ENCODE measurements at regions not wholly inside any gene's neighbourhood (a gene's known extent, or its start where the extent isn't known, plus 50 kb on each side); places are given as distances from the start of the nearest gene placed in this dataset.

GRCh38 chr20:48266571-48266970 is 481.3 kb upstream of the SULF2 start:
- Mint-ChIP-seq H3K9me3 (no peaks in the 10 kb centered on the region), H3K36me3 (ENCODE audit: low read depth) (no peaks in the 10 kb centered on the region), H3K4me1 (ENCODE audit: low read depth) (no peaks in the 10 kb centered on the region), H3K27me3 (ENCODE audit: low read depth) (no peaks in the 10 kb centered on the region), H3K4me3 (no peak overlapping the region), H3K27ac (no peak overlapping the region)

DNA sequence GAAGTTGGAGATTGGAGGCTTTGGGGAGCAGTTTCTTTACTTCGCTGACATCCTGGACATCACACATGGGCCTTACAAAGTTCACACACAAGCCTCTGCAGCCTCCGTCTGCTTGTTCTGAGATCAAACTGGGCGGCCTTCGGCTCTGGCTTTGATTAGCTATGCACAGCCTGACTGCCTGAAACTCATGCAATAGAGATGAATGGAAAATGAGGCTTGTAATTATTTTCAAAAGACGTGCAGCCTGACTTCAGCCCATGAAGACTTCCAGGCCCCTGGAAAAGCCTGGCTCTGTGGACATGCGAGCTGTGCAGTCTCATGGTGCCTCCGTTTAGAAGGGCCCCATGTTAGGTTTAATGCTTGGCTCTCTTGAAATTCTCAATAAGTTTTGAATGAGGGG is 480.5 kb upstream of the SULF2 start:
- Mint-ChIP-seq H3K27ac (no peak overlapping the region), H3K9me3 (no peaks in the 10 kb centered on the region)

DNA sequence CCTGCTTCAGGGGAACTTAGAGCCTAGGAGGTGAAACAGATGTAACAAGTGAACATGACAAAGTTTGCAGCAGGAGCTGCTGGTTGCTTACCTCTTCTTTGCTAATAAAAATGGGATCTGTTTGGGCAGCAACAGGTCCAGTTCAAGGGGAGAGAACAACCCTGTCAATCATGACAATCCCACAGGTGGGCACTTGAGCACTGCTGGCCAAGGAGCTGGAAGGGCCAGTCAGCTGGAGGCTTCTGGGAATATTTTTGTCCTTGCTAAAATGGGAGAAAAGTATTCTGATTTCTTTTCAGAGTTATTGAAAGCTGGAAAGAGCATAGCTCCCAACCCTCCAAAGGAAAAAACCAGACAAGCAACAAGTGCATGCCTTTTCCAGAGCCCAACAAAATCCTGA is 477.7 kb upstream of the SULF2 start:
- H3K4me1 Mint-ChIP-seq (ENCODE audit: low read depth): no peaks in the 10 kb centered on the region
- no peaks in the 10 kb centered on the region for H3K36me3 Mint-ChIP-seq (ENCODE audit: low read depth)
- H3K4me3 Mint-ChIP-seq: no peak overlapping the region
- no peaks in the 10 kb centered on the region for H3K27me3 Mint-ChIP-seq (ENCODE audit: low read depth)
- no peaks in the 10 kb centered on the region for H3K9me3 Mint-ChIP-seq
- H3K27ac Mint-ChIP-seq: no peak overlapping the region

More for the DNA sequence above, 480.5 kb upstream of the SULF2 start:
- Mint-ChIP-seq H3K36me3 (ENCODE audit: low read depth) (no peaks in the 10 kb centered on the region), H3K27me3 (ENCODE audit: low read depth) (no peaks in the 10 kb centered on the region), H3K4me3 (no peak overlapping the region), H3K4me1 (ENCODE audit: low read depth) (no peaks in the 10 kb centered on the region)

DNA sequence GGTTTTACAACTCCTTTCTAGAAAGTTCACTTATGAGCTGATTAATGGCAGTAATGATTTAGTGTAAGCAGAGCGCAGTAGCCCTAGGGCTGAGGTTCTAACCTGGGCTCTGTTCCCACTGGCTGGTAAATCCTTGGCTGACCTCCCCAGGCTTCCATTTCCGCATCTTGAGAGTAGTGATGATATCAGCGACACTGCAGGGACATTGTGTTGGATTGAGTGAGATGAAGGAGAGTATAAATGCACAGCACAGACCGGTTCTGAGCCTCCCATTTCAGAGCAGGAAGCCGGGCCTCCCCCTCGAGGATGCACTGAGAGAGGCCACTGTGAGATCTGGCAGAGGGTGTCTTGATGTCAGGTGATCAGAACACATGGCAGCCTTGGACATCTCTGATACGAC is 477.2 kb upstream of the SULF2 start:
- Mint-ChIP-seq H3K4me3 (no peak overlapping the region), H3K27ac (no peak overlapping the region), H3K36me3 (ENCODE audit: low read depth) (no peaks in the 10 kb centered on the region), H3K4me1 (ENCODE audit: low read depth) (no peaks in the 10 kb centered on the region), H3K27me3 (ENCODE audit: low read depth) (no peaks in the 10 kb centered on the region), H3K9me3 (no peaks in the 10 kb centered on the region)

DNA sequence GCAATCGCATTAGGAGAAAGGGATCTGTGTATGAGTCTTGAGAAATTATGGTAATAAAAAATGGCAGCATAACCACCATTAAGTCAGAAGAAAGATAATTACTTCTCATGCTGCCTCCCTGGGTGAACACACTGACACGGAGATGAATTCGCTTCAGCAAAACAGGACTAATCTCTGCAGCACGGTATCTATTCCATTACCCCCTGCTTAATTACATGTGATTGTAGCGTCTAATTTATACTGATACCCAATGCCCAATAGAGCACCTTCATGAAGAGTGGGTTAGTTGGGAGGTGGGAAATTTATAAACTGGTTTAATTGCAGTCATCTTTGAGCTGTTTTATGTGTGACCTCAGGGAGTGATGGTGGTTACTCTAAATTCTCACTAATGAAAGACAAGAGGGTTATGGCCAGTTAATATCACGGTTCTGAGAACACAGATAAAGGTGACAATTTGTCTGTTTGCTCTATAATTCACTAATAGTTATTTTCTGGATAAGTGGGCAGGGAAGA is 476.2 kb upstream of the SULF2 start:
- Mint-ChIP-seq H3K27ac (no peak overlapping the region), H3K9me3 (no peaks in the 10 kb centered on the region), H3K27me3 (ENCODE audit: low read depth) (peaks cover 4% of the 10 kb centered on the region), H3K36me3 (ENCODE audit: low read depth) (no peaks in the 10 kb centered on the region), H3K4me1 (ENCODE audit: low read depth) (no peaks in the 10 kb centered on the region), H3K4me3 (no peak overlapping the region)

- peaks cover 12% of the 10 kb centered on the region for H3K27me3 Mint-ChIP-seq (ENCODE audit: low read depth)
- no peaks in the 10 kb centered on the region for H3K4me1 Mint-ChIP-seq (ENCODE audit: low read depth)
- H3K9me3 Mint-ChIP-seq: no peaks in the 10 kb centered on the region
- no peaks in the 10 kb centered on the region for H3K36me3 Mint-ChIP-seq (ENCODE audit: low read depth)
- no peak overlapping the region for H3K4me3 Mint-ChIP-seq
- H3K27ac Mint-ChIP-seq: no peak overlapping the region
These were observed 475.0 kb upstream of the SULF2 start for GRCh38 chr20:48260129-48260756.

DNA sequence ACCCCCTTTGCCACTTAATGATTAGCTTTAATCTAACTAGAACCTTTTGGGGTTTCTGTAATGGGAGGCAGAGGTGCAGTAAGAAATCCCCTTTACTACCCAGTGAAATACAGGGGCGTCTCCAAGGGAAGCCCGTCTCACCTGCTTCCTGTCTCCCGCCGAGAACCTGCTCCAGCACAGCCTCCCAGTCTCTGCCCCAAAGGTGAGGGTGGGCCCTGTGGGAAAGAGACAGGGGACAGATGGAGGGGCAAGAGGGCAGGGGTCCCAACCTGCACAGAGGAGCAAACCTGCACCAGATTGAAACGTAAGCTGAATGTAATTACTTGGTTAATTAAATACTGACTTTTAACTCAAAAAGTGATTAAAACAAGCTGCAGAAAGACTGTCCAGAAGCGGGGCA is 474.2 kb upstream of the SULF2 start:
- Mint-ChIP-seq H3K36me3 (ENCODE audit: low read depth) (no peaks in the 10 kb centered on the region), H3K27me3 (ENCODE audit: low read depth) (peaks cover 20% of the 10 kb centered on the region), H3K9me3 (no peaks in the 10 kb centered on the region), H3K4me1 (ENCODE audit: low read depth) (no peaks in the 10 kb centered on the region), H3K4me3 (no peak overlapping the region), H3K27ac (no peak overlapping the region)

- no peaks in the 10 kb centered on the region for H3K9me3 Mint-ChIP-seq
- H3K27ac Mint-ChIP-seq: no peak overlapping the region
- H3K4me1 Mint-ChIP-seq (ENCODE audit: low read depth): no peaks in the 10 kb centered on the region
- peaks cover 20% of the 10 kb centered on the region for H3K27me3 Mint-ChIP-seq (ENCODE audit: low read depth)
- no peak overlapping the region for H3K4me3 Mint-ChIP-seq
- H3K36me3 Mint-ChIP-seq (ENCODE audit: low read depth): no peaks in the 10 kb centered on the region
These were observed 472.6 kb upstream of the SULF2 start for GRCh38 chr20:48257833-48258232.

DNA sequence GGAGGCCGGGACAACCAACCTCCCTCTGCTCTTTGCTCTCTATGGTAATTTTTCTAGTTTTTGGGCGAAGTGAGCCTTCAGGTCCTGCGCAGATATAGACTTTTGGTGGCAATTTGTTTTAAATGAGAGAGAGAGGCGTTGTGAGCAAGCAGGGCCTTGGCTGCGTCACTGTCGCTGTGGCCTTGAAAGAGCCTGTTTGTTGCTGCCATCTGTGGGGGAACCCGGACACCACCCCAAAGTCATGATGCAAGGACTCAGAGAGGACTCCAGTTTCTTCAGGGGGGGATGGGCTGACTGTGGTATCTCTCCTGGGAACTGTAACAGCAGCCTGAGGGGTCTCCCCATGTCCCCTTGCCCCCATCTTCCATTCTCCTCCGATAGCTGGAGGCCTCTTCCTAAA is 462.7 kb upstream of the SULF2 start:
- peaks cover 6% of the 10 kb centered on the region for H3K27me3 Mint-ChIP-seq (ENCODE audit: low read depth)
- H3K4me3 Mint-ChIP-seq: no peak overlapping the region
- no peaks in the 10 kb centered on the region for H3K4me1 Mint-ChIP-seq (ENCODE audit: low read depth)
- no peaks in the 10 kb centered on the region for H3K9me3 Mint-ChIP-seq
- no peaks in the 10 kb centered on the region for H3K36me3 Mint-ChIP-seq (ENCODE audit: low read depth)
- H3K27ac Mint-ChIP-seq: no peak overlapping the region

GRCh38 chr20:48246061-48246790 is 460.9 kb upstream of the SULF2 start:
- Mint-ChIP-seq H3K27ac (no peak overlapping the region), H3K4me3 (no peak overlapping the region), H3K4me1 (ENCODE audit: low read depth) (no peaks in the 10 kb centered on the region), H3K9me3 (no peaks in the 10 kb centered on the region), H3K27me3 (ENCODE audit: low read depth) (peaks cover under 1% of the 10 kb centered on the region), H3K36me3 (ENCODE audit: low read depth) (no peaks in the 10 kb centered on the region)

DNA sequence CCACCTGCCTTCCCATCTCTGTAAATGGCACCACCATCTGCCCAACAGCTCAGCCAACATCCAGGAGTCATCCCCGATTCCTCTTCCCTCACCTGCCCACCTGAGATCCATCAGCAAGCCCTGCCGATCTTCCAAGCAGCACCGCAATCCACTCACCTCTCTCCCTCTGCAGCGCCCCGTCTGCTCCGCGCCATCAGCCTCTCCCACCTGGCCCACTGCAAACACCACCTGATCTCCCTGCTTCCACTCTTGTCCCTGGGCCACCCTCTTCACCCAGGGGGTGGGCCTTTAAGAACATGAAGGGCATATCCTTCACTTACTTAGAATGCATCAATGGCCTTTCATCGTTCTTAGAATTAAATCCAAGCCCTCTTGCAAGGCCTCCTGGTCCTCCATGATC is 457.3 kb upstream of the SULF2 start:
- Mint-ChIP-seq H3K36me3 (ENCODE audit: low read depth) (no peaks in the 10 kb centered on the region), H3K27ac (no peak overlapping the region), H3K4me1 (ENCODE audit: low read depth) (no peaks in the 10 kb centered on the region), H3K4me3 (no peak overlapping the region), H3K27me3 (ENCODE audit: low read depth) (no peaks in the 10 kb centered on the region), H3K9me3 (no peaks in the 10 kb centered on the region)

DNA sequence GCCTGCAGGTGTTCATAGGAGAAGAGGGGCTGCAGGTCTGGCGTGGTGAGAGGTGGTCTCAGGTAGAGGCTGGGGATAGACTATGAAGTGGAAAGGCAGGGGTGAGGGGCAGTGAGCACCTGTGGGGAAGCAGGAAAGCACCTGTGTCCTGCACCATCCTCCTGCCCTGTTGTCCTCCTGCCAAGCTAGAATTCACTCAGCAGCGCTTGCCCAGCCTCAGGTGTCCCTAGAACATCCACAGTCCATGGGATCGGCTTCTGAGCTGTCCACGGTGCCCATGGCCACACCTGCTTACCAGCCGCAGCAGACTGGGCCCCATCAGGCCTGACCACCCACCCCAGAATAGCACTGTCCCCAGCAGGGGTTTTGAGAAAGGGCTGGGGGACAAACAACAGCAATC is 456.2 kb upstream of the SULF2 start:
- Mint-ChIP-seq H3K27ac (no peak overlapping the region), H3K4me3 (no peak overlapping the region), H3K4me1 (ENCODE audit: low read depth) (no peaks in the 10 kb centered on the region), H3K36me3 (ENCODE audit: low read depth) (no peaks in the 10 kb centered on the region), H3K27me3 (ENCODE audit: low read depth) (no peaks in the 10 kb centered on the region), H3K9me3 (no peaks in the 10 kb centered on the region)

DNA sequence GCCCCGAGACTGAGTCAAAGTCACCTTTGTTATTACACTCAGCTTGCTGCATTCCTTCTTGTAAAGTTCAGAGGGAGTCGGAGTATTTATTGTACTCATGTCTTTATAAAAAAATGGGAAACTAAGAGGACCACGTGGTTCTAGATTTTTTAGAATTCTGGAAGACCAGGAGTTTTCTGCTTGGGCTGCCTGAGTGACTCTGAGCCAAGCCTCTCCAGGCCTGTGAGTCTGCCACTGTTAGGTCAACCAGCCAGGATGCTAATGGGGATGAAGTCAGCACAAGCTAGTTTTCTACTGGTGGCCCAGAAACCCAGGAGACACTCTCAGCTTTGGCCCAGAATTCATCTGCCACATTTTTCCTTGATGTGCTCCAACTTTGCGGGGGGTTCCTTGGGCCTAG is 453.5 kb upstream of the SULF2 start:
- H3K9me3 Mint-ChIP-seq: no peaks in the 10 kb centered on the region
- H3K27ac Mint-ChIP-seq: no peak overlapping the region
- H3K27me3 Mint-ChIP-seq (ENCODE audit: low read depth): no peaks in the 10 kb centered on the region
- no peaks in the 10 kb centered on the region for H3K4me1 Mint-ChIP-seq (ENCODE audit: low read depth)
- H3K4me3 Mint-ChIP-seq: no peak overlapping the region
- H3K36me3 Mint-ChIP-seq (ENCODE audit: low read depth): no peaks in the 10 kb centered on the region

DNA sequence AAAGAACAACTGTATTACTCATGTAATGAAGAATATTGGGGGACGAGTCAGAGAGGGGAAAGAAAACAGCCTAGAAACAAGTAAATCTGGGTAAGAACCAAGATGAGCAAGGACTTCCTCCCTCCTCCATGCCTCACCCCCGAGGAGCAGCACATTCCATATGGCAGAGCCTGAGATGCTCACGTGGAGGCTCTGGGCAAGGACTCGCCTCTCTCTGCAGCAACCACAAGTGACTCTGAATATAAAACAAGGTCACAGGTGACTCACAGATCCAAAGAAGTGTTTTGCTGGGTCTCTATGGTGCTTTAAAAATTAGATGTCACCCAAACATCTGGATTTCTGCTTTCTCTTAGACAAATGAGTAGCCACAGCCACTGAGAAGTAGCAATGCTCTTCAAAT is 453.0 kb upstream of the SULF2 start:
- Mint-ChIP-seq H3K27ac (no peak overlapping the region), H3K4me3 (no peak overlapping the region), H3K9me3 (no peaks in the 10 kb centered on the region), H3K4me1 (ENCODE audit: low read depth) (no peaks in the 10 kb centered on the region), H3K27me3 (ENCODE audit: low read depth) (no peaks in the 10 kb centered on the region), H3K36me3 (ENCODE audit: low read depth) (no peaks in the 10 kb centered on the region)

All from T-helper 1 cell treated with Interleukin-12 subunit alpha and Interleukin-12 subunit beta and Interleukin-4 antibody, amounts not matched to agents 30 μg/mL and 1 μg/mL, for 36 hours (primary cell).